ENCODE measurements at regions not wholly inside any gene's neighbourhood (a gene's known extent, or its start where the extent isn't known, plus 50 kb on each side); places are given as distances from the start of the nearest gene placed in this dataset.

- ATAC-seq (ENCODE audit: insufficient number of reproducible peaks, low FRiP score, low read depth): no peak
- Histone ChIP-seq H3K36me3 (no peaks in the 10 kb centered on the region), H3K4me3 (no peak overlapping the region), H3K27me3 (replicated peaks; ENCODE audit: insufficient read depth) (no peaks in the 10 kb centered on the region), H3K4me1 (ENCODE audit: control insufficient read depth in 1 of 2, low read depth in 2 of 2) (no peaks in the 10 kb centered on the region), H3K9me3 (no peaks in the 10 kb centered on the region), H3K27ac (no peak overlapping the region)
- no peak for DNase-seq (ENCODE audit: low spot score)
- no peak for TF ChIP-seq CTCF (IDR thresholded peaks at IDR 0.05)
Observed at GRCh38 chr14:38696925-38697324, 406.1 kb downstream of the SEC23A start.

DNA sequence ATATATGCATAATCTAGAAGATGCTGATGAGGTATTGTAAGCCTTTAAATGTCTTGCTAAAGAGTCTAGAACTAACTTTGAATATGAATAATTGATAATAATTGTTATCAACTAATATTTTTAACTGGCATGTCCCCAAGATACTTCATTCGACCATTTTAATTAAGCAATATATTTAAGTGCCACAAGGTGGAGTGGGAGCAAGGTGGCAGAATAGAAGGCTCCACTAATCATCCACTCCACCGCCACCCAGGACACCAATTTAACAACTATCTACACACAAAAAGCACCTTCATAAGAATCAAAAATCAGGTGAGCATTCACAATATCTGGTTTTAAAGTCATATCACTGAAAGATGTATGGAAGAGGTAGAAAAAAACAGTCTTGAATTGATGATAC is 409.6 kb downstream of the SEC23A start:
- DNase-seq (ENCODE audit: low spot score): no peak
- no peak for ATAC-seq (ENCODE audit: insufficient number of reproducible peaks, low FRiP score, low read depth)
- H3K36me3 ChIP-seq: no peaks in the 10 kb centered on the region
- no peaks in the 10 kb centered on the region for H3K27me3 ChIP-seq (replicated peaks; ENCODE audit: insufficient read depth)
- TF ChIP-seq CTCF (IDR thresholded peaks at IDR 0.05): no peak
- H3K4me3 ChIP-seq: no peak overlapping the region
- H3K4me1 ChIP-seq (ENCODE audit: control insufficient read depth in 1 of 2, low read depth in 2 of 2): no peaks in the 10 kb centered on the region
- no peaks in the 10 kb centered on the region for H3K9me3 ChIP-seq
- no peak overlapping the region for H3K27ac ChIP-seq

GRCh38 chr14:38669027-38669426 is 413.1 kb upstream of the CLEC14A start:
- Histone ChIP-seq H3K27ac (no peak overlapping the region), H3K4me3 (no peak overlapping the region), H3K4me1 (ENCODE audit: control insufficient read depth in 1 of 2, low read depth in 2 of 2) (no peaks in the 10 kb centered on the region), H3K9me3 (no peaks in the 10 kb centered on the region), H3K36me3 (no peaks in the 10 kb centered on the region), H3K27me3 (replicated peaks; ENCODE audit: insufficient read depth) (no peaks in the 10 kb centered on the region)
- DNase-seq (ENCODE audit: low spot score) (no peak), ATAC-seq (ENCODE audit: insufficient number of reproducible peaks, low FRiP score, low read depth) (no peak)
- no peak for TF ChIP-seq CTCF (IDR thresholded peaks at IDR 0.05)

GRCh38 chr14:38663382-38663781 is 407.5 kb upstream of the CLEC14A start:
- DNase-seq (ENCODE audit: low spot score) (no peak), ATAC-seq (ENCODE audit: insufficient number of reproducible peaks, low FRiP score, low read depth) (no peak)
- Histone ChIP-seq H3K4me3 (no peak overlapping the region), H3K36me3 (no peaks in the 10 kb centered on the region), H3K4me1 (ENCODE audit: control insufficient read depth in 1 of 2, low read depth in 2 of 2) (no peaks in the 10 kb centered on the region), H3K27ac (no peak overlapping the region), H3K9me3 (no peaks in the 10 kb centered on the region), H3K27me3 (replicated peaks; ENCODE audit: insufficient read depth) (no peaks in the 10 kb centered on the region)
- no peak for TF ChIP-seq CTCF (IDR thresholded peaks at IDR 0.05)

DNA sequence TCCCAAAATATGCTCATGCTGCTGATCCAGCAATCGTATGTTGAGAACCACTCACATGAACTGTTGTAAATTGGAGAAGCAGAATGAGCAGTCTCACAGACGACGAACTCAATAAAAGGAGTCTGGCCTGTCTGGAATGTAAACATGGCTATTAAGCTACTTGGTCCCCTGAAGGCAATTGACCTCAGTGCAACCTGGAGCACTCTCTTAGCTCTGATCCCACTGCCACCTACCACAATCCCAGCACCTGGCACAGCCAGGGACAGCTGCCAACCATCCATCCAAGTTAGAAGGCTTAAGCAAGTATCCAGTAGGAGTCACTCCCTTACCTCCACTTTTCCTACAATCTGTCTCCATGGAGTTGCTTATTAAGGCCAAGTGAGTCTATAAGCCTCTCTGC is 406.9 kb upstream of the CLEC14A start:
- Histone ChIP-seq H3K4me3 (no peak overlapping the region), H3K36me3 (no peaks in the 10 kb centered on the region), H3K27ac (no peak overlapping the region), H3K27me3 (replicated peaks; ENCODE audit: insufficient read depth) (no peaks in the 10 kb centered on the region), H3K4me1 (ENCODE audit: control insufficient read depth in 1 of 2, low read depth in 2 of 2) (no peaks in the 10 kb centered on the region), H3K9me3 (no peaks in the 10 kb centered on the region)
- TF ChIP-seq CTCF (IDR thresholded peaks at IDR 0.05): no peak
- DNase-seq (ENCODE audit: low spot score): no peak
- ATAC-seq (ENCODE audit: insufficient number of reproducible peaks, low FRiP score, low read depth): no peak
